ENCODE measurements at regions not wholly inside any gene's neighbourhood (a gene's known extent, or its start where the extent isn't known, plus 50 kb on each side); places are given as distances from the start of the nearest gene placed in this dataset.

- no peak for TF ChIP-seq POLR2A (IDR thresholded peaks at IDR 0.05; ENCODE audit: low read depth, low read length)
- TF ChIP-seq, protein P1, sequence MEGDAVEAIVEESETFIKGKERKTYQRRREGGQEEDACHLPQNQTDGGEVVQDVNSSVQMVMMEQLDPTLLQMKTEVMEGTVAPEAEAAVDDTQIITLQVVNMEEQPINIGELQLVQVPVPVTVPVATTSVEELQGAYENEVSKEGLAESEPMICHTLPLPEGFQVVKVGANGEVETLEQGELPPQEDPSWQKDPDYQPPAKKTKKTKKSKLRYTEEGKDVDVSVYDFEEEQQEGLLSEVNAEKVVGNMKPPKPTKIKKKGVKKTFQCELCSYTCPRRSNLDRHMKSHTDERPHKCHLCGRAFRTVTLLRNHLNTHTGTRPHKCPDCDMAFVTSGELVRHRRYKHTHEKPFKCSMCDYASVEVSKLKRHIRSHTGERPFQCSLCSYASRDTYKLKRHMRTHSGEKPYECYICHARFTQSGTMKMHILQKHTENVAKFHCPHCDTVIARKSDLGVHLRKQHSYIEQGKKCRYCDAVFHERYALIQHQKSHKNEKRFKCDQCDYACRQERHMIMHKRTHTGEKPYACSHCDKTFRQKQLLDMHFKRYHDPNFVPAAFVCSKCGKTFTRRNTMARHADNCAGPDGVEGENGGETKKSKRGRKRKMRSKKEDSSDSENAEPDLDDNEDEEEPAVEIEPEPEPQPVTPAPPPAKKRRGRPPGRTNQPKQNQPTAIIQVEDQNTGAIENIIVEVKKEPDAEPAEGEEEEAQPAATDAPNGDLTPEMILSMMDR (conservative IDR thresholded peaks at IDR 0.05; ENCODE audit: low read depth, low read length), result no peak
- TF ChIP-seq BHLHE40 (IDR thresholded peaks at IDR 0.05; ENCODE audit: low read depth, low read length), result no peak
- no peak for TF ChIP-seq CHD1 (IDR thresholded peaks at IDR 0.05; ENCODE audit: low read depth, low read length)
- TF ChIP-seq MAZ (IDR thresholded peaks at IDR 0.05; ENCODE audit: borderline replicate concordance, low read depth, low read length), result no peak
Measured at GRCh38 chr22:49668402-49668801, 159.3 kb downstream of the BRD1 start.

Data from IMR-90 (cell line).